IMR-90 (cell line): ENCODE measurements at regions not wholly inside any gene's neighbourhood (a gene's known extent, or its start where the extent isn't known, plus 50 kb on each side); places are given as distances from the start of the nearest gene placed in this dataset.

Source experiments
- BHLHE40 ChIP-seq: fragments of 150-350 bp; IDR thresholded peaks from 2 replicates; pipeline ENCODE4 v1.6.1; 2016; ENCODE audit warnings: mild to moderate bottlenecking, low read depth, low read length
- CEBPB ChIP-seq: IDR thresholded peaks from 2 replicates; pipeline ENCODE4 v1.6.1; 2012; ENCODE audit warnings: low read depth, low read length, improper control_type of control experiment
- CTCF ChIP-seq: conservative IDR thresholded peaks from 2 replicates; pipeline ENCODE4 v1.5.1; 2012; ENCODE audit warnings: mild to moderate bottlenecking, low read depth, low read length, improper control_type of control experiment
- ELK1 ChIP-seq: fragments of 150-350 bp; IDR thresholded peaks from 2 replicates; pipeline ENCODE4 v1.6.1; 2016; ENCODE audit warnings: low read depth, mild to moderate bottlenecking, low read length, moderate library complexity, borderline replicate concordance
- FOS ChIP-seq: fragments of 150-350 bp; IDR thresholded peaks from 2 replicates; pipeline ENCODE4 v1.6.1; 2016; ENCODE audit warnings: low read depth, low read length
- MAFK ChIP-seq: IDR thresholded peaks from 2 replicates; pipeline ENCODE4 v1.6.1; 2012; ENCODE audit warnings: low read depth, low read length, improper control_type of control experiment
- MXI1 ChIP-seq: IDR thresholded peaks from 2 replicates; pipeline ENCODE4 v1.6.1; 2012; ENCODE audit warnings: low read depth, mild to moderate bottlenecking, low read length, moderate library complexity, borderline replicate concordance
- NFE2L2 ChIP-seq: fragments of 150-350 bp; IDR thresholded peaks from 2 replicates; pipeline ENCODE4 v1.6.1; 2016; ENCODE audit warnings: low read depth, mild to moderate bottlenecking, low read length
- POLR2A ChIP-seq: IDR thresholded peaks from 2 replicates; pipeline ENCODE4 v1.6.1; 2012; ENCODE audit warnings: mild to moderate bottlenecking, low read depth, low read length
- RAD21 ChIP-seq: IDR thresholded peaks from 2 replicates; pipeline ENCODE4 v1.6.1; 2012; ENCODE audit warnings: low read length, improper control_type of control experiment
- RCOR1 ChIP-seq: IDR thresholded peaks from 2 replicates; pipeline ENCODE4 v1.6.1; 2012; ENCODE audit warnings: mild to moderate bottlenecking, low read length, improper control_type of control experiment; ENCODE audit not compliant: insufficient replicate concordance
- RFX5 ChIP-seq: IDR thresholded peaks from 2 replicates; pipeline ENCODE4 v1.8.0; 2012; ENCODE audit warnings: low read depth, mild to moderate bottlenecking, low read length, moderate library complexity
- SMC3 ChIP-seq: fragments of 150-350 bp; IDR thresholded peaks from 2 replicates; pipeline ENCODE4 v1.6.1; 2016; ENCODE audit warnings: low read depth, mild to moderate bottlenecking, antibody characterized with exemption, low read length, moderate library complexity
- USF2 ChIP-seq: fragments of 150-350 bp; IDR thresholded peaks from 2 replicates; pipeline ENCODE4 v1.6.1; 2017; ENCODE audit warnings: mild to moderate bottlenecking, antibody characterized with exemption, low read length, low read depth

- TF ChIP-seq CTCF: no peak
- no peak for TF ChIP-seq CEBPB
- no peak for TF ChIP-seq USF2
- TF ChIP-seq POLR2A: no peak
- no peak for TF ChIP-seq RFX5
- no peak for TF ChIP-seq SMC3
- no peak for TF ChIP-seq FOS
- TF ChIP-seq RCOR1: no peak
- TF ChIP-seq NFE2L2: no peak
- TF ChIP-seq ELK1: no peak
- TF ChIP-seq MXI1: no peak
- TF ChIP-seq RAD21: no peak
- no peak for TF ChIP-seq MAFK
- no peak for TF ChIP-seq BHLHE40
These were observed 81.4 kb upstream of the WWC1 start for GRCh38 chr5:168209997-168210396.
